MM.1S (cell line): ENCODE measurements at regions not wholly inside any gene's neighbourhood (a gene's known extent, or its start where the extent isn't known, plus 50 kb on each side); places are given as distances from the start of the nearest gene placed in this dataset.

ENCODE experiments used
- DNase-seq: peaks from one replicate; pipeline ENCODE4 v3.0.0-alpha.2; 2015
- H2AFZ ChIP-seq: fragments of 300-600 bp; sonication (generic); 2 replicates; pipeline ENCODE4 v1.6.0; 2016; ENCODE audit warnings: antibody characterized with exemption, low read length
- H3F3A ChIP-seq: fragments of 300-600 bp; sonication (generic); 2 replicates; pipeline ENCODE4 v1.6.1; 2016; ENCODE audit warnings: mild to moderate bottlenecking, antibody characterized with exemption, low read length, moderate library complexity, mixed read lengths; ENCODE audit not compliant: insufficient read depth
- H3K27ac ChIP-seq: fragments of 300-600 bp; sonication (generic); 2 replicates; pipeline ENCODE4 v1.5.1; 2016; ENCODE audit warnings: mild to moderate bottlenecking, low read length
- H3K27me3 ChIP-seq: fragments of 300-600 bp; sonication (generic); replicated peaks from 2 replicates; pipeline ENCODE4 v1.6.0; 2016; ENCODE audit warnings: low read length; ENCODE audit not compliant: insufficient read depth
- H3K36me3 ChIP-seq: fragments of 300-600 bp; sonication (generic); replicated peaks from 2 replicates; pipeline ENCODE4 v1.6.1; 2016; ENCODE audit warnings: mild to moderate bottlenecking, low read length, mixed read lengths; ENCODE audit not compliant: insufficient read depth
- H3K4me1 ChIP-seq: fragments of 300-600 bp; sonication (generic); 2 replicates; pipeline ENCODE4 v1.6.1; 2016; ENCODE audit warnings: low read length, mixed read lengths
- H3K4me2 ChIP-seq: fragments of 300-600 bp; sonication (generic); 2 replicates; pipeline ENCODE4 v1.6.0; 2016; ENCODE audit warnings: low read depth, low read length
- H3K4me3 ChIP-seq: fragments of 300-600 bp; sonication (generic); 2 replicates; pipeline ENCODE4 v1.5.1; 2016; ENCODE audit warnings: low read length, mixed read lengths
- H3K79me2 ChIP-seq: fragments of 300-600 bp; sonication (generic); 2 replicates; pipeline ENCODE4 v1.6.1; 2016; ENCODE audit warnings: mixed run types, low read length, mixed read lengths
- H3K9ac ChIP-seq: fragments of 300-600 bp; sonication (generic); 2 replicates; pipeline ENCODE4 v1.6.1; 2016; ENCODE audit warnings: low read length, mixed read lengths
- H3K9me2 ChIP-seq: fragments of 300-600 bp; sonication (generic); replicated peaks from 2 replicates; pipeline ENCODE4 v1.6.1; 2016; ENCODE audit warnings: mild to moderate bottlenecking, low read length, mixed read lengths; ENCODE audit not compliant: insufficient read depth
- H3K9me3 ChIP-seq: fragments of 300-600 bp; sonication (generic); replicated peaks from 2 replicates; pipeline ENCODE4 v1.6.1; 2016; ENCODE audit warnings: mild to moderate bottlenecking, low read length, mixed read lengths; ENCODE audit not compliant: insufficient read depth
- H4K20me1 ChIP-seq: fragments of 300-600 bp; sonication (generic); 2 replicates; pipeline ENCODE4 v1.6.1; 2016; ENCODE audit warnings: mild to moderate bottlenecking, low read length, moderate library complexity, mixed read lengths; ENCODE audit not compliant: insufficient read depth
- EZH2 ChIP-seq: fragments of 300-600 bp; sonication (generic); optimal IDR thresholded peaks from 2 replicates; pipeline ENCODE3; 2017; ENCODE audit warnings: low read depth, mild to moderate bottlenecking, antibody characterized with exemption, low read length, mixed read lengths
- EZH2phosphoT487 ChIP-seq: fragments of 300-600 bp; sonication (generic); IDR thresholded peaks from 2 replicates; pipeline ENCODE4 v1.6.1; 2018; ENCODE audit warnings: antibody characterized with exemption, low read length
- TF ChIP-seq, protein P1 (sequence below): fragments of 300-600 bp; sonication (generic); IDR thresholded peaks from 2 replicates; pipeline ENCODE4 v1.5.1; 2016; ENCODE audit warnings: antibody characterized with exemption, low read length, mixed read lengths

DNA sequence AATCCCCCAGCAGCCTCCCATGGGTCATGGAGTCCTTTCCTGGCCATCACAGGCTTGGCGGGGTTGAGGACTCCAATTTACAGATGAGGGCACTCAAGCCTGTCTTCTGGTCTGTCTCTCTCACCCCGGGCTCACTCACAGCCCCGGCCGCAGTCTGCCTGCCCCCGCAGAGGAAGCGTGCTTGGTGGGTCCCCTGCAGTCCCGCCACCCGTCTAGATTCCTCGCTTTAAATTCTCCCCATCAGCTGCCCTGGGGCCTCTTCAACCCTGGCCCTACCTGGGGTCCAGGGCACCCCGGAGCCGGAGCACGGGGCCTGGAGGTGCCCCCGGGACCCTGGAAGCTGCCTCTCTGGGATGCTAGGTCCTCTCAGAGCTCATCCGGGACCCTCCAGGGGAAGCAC, 92.9 kb downstream of the ENGASE start:
- Histone ChIP-seq H3K4me1 (no peaks in the 10 kb centered on the region), H2AFZ (no peak overlapping the region), H4K20me1 (no peaks in the 10 kb centered on the region), H3K27ac (no peak overlapping the region), H3K4me2 (no peak overlapping the region), H3F3A (no peaks in the 10 kb centered on the region), H3K4me3 (no peak overlapping the region), H3K9me3 (no peaks in the 10 kb centered on the region), H3K9me2 (no peaks in the 10 kb centered on the region), H3K79me2 (no peaks in the 10 kb centered on the region), H3K27me3 (peaks cover 100% of the 10 kb centered on the region), H3K9ac (no peak overlapping the region), H3K36me3 (no peaks in the 10 kb centered on the region)
- TF ChIP-seq, protein P1, sequence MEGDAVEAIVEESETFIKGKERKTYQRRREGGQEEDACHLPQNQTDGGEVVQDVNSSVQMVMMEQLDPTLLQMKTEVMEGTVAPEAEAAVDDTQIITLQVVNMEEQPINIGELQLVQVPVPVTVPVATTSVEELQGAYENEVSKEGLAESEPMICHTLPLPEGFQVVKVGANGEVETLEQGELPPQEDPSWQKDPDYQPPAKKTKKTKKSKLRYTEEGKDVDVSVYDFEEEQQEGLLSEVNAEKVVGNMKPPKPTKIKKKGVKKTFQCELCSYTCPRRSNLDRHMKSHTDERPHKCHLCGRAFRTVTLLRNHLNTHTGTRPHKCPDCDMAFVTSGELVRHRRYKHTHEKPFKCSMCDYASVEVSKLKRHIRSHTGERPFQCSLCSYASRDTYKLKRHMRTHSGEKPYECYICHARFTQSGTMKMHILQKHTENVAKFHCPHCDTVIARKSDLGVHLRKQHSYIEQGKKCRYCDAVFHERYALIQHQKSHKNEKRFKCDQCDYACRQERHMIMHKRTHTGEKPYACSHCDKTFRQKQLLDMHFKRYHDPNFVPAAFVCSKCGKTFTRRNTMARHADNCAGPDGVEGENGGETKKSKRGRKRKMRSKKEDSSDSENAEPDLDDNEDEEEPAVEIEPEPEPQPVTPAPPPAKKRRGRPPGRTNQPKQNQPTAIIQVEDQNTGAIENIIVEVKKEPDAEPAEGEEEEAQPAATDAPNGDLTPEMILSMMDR, result no peak
- TF ChIP-seq EZH2phosphoT487 (no peak), EZH2 (no peak)
- no peak for DNase-seq

- H2AFZ ChIP-seq, result no peak overlapping the region
- no peaks in the 10 kb centered on the region for H3K4me1 ChIP-seq
- H3K9me3 ChIP-seq, result no peaks in the 10 kb centered on the region
- no peaks in the 10 kb centered on the region for H3K79me2 ChIP-seq
- no peaks in the 10 kb centered on the region for H4K20me1 ChIP-seq
- H3K4me3 ChIP-seq, result no peak overlapping the region
- H3K36me3 ChIP-seq, result no peaks in the 10 kb centered on the region
- H3F3A ChIP-seq, result no peaks in the 10 kb centered on the region
- H3K27me3 ChIP-seq, result peaks cover 99% of the 10 kb centered on the region
- DNase-seq, result no peak
- no peak overlapping the region for H3K9ac ChIP-seq
- H3K9me2 ChIP-seq, result no peaks in the 10 kb centered on the region
- H3K27ac ChIP-seq, result no peak overlapping the region
- no peak overlapping the region for H3K4me2 ChIP-seq
- TF ChIP-seq EZH2, result no peak
- TF ChIP-seq, protein P1, result no peak
- TF ChIP-seq EZH2phosphoT487, result no peak
Measured at GRCh38 chr17:79165756-79166473, 91.3 kb downstream of the ENGASE start.

GRCh38 chr17:79164913-79165695, 90.5 kb downstream of the ENGASE start:
- Histone ChIP-seq H3K9me3 (no peaks in the 10 kb centered on the region), H3K9me2 (no peaks in the 10 kb centered on the region), H3K36me3 (no peaks in the 10 kb centered on the region), H3K9ac (no peak overlapping the region), H3F3A (no peaks in the 10 kb centered on the region), H3K4me3 (no peak overlapping the region), H3K4me2 (no peak overlapping the region), H4K20me1 (no peaks in the 10 kb centered on the region), H3K79me2 (no peaks in the 10 kb centered on the region), H2AFZ (no peak overlapping the region), H3K27ac (no peak overlapping the region), H3K4me1 (no peaks in the 10 kb centered on the region), H3K27me3 (peaks cover 99% of the 10 kb centered on the region)
- no peak for DNase-seq
- no peak for TF ChIP-seq EZH2
- no peak for TF ChIP-seq EZH2phosphoT487
- TF ChIP-seq, protein P1, result no peak
